HepG2 (cell line): ENCODE measurements at regions not wholly inside any gene's neighbourhood (a gene's known extent, or its start where the extent isn't known, plus 50 kb on each side); places are given as distances from the start of the nearest gene placed in this dataset.

Source experiments
- ATAC-seq: fragments of 200-7000 bp; cut with Tn5 transposase; 3 replicates; pipeline ENCODE4 v1.9.1; 2020; ENCODE audit warnings: mild to moderate bottlenecking, moderate library complexity
- BruUV-seq: library from RNA; stranded (reverse); fragments of 400-500 nt; replicated peaks from 2 replicates; lab custom pipeline; 2021; lab: Mats Ljungman, UMichigan
- CTCF ChIA-PET: fragments of 300-600 bp; formaldehyde crosslinking; extraction: SDS; loops from one replicate; lab custom pipeline; 2021; ENCODE audit warnings: low total read pairs, inconsistent platforms, low intra/inter-chr PET ratio; lab: Yijun Ruan, JAX
- POLR2A ChIA-PET: fragments of 350-600 bp; sonication (Branson Sonifier 250); formaldehyde crosslinking; loops from one replicate; lab custom pipeline; 2020; ENCODE audit warnings: antibody characterized with exemption, inconsistent platforms; lab: Yijun Ruan, JAX
- DNase-seq: peaks from one replicate; pipeline ENCODE4 v3.0.0-alpha.2; 2015; ENCODE audit warnings: low spot score
- FAIRE-seq: peaks from 3 replicates; lab custom pipeline; 2011; peaks lifted over from hg19 to GRCh38; lab: Jason Lieb, UNC
- H2AFZ ChIP-seq: one replicate; pipeline ENCODE4 v1.6.1; 2011; ENCODE audit warnings: low read length, inconsistent platforms
- H3K27ac ChIP-seq: fragments of 300-600 bp; 3 replicates; pipeline ENCODE4 v1.8.0; 2011; ENCODE audit warnings: mixed run types, mild to moderate bottlenecking, mixed read lengths, low read length, inconsistent platforms; ENCODE audit not compliant: insufficient read depth; ENCODE audit errors: extremely low read length
- H3K27me3 ChIP-seq, 2 experiments: fragments of 200-600 bp in 1 of 2; 2 replicates in 1 of 2; 3 replicates in 1 of 2; pipeline versions ENCODE4 v1.6.0 to v1.8.0; 2011; ENCODE audit warnings: low read length in 2 of 2, mild to moderate bottlenecking in 2 of 2, moderate library complexity in 2 of 2, inconsistent platforms in 1 of 2; ENCODE audit not compliant: insufficient read depth in 2 of 2, control insufficient read depth in 1 of 2
- H3K36me3 ChIP-seq, 2 experiments: fragments of 200-600 bp in 1 of 2; replicated peaks in 1 of 2; 2 replicates in 1 of 2; 3 replicates in 1 of 2; pipeline versions ENCODE4 v1.5.1 to v1.8.0; 2011; ENCODE audit warnings: low read length in 2 of 2, inconsistent platforms in 1 of 2; ENCODE audit not compliant: insufficient read depth in 2 of 2, control insufficient read depth in 1 of 2
- H3K4me1 ChIP-seq: 2 replicates; pipeline ENCODE4 v1.5.1; 2012; ENCODE audit warnings: low read length, inconsistent platforms; ENCODE audit not compliant: insufficient read depth
- H3K4me2 ChIP-seq: 2 replicates; pipeline ENCODE4 v1.6.0; 2011; ENCODE audit warnings: low read depth, low read length, inconsistent platforms
- H3K4me3 ChIP-seq, 3 experiments: fragments of 200-600 bp in 1 of 3; sonication (generic), shearing (Covaris generic) in 1 of 3; replicated peaks in 1 of 3; 2 replicates each; pipeline ENCODE4 v1.5.1; 2011 to 2016; ENCODE audit warnings: low read length in 3 of 3, inconsistent platforms in 2 of 3, low read depth in 2 of 3, mild to moderate bottlenecking in 2 of 3, control low read depth in 1 of 3, mixed read lengths in 1 of 3; ENCODE audit not compliant: insufficient read depth in 1 of 3
- H3K79me2 ChIP-seq: one replicate; pipeline ENCODE4 v1.6.1; 2011; ENCODE audit warnings: low read length, inconsistent platforms; ENCODE audit not compliant: insufficient read depth
- H3K9ac ChIP-seq: 2 replicates; pipeline ENCODE4 v1.6.0; 2011; ENCODE audit warnings: mild to moderate bottlenecking, low read depth, low read length, inconsistent platforms; ENCODE audit not compliant: insufficient read depth
- H3K9me3 ChIP-seq: 2 replicates; pipeline ENCODE4 v1.5.1; 2012; ENCODE audit warnings: mild to moderate bottlenecking, low read length
- H4K20me1 ChIP-seq: 2 replicates; pipeline ENCODE4 v1.6.0; 2011; ENCODE audit warnings: inconsistent platforms, mild to moderate bottlenecking, low read length, moderate library complexity; ENCODE audit not compliant: insufficient read depth
- ARHGAP35 ChIP-seq: sonication (generic); formaldehyde crosslinking; IDR thresholded peaks from 2 replicates; pipeline ENCODE4 v1.9.0; 2022; ENCODE audit warnings: mild to moderate bottlenecking, inconsistent platforms, moderate library complexity, missing genetic modification reagents, borderline replicate concordance
- ATF1 ChIP-seq: IDR thresholded peaks from 2 replicates; pipeline ENCODE4 v1.6.1; 2016; ENCODE audit warnings: mild to moderate bottlenecking, control low read depth
- FOSL1 ChIP-seq: sonication (generic); formaldehyde crosslinking; IDR thresholded peaks from 2 replicates; pipeline ENCODE4 v1.9.0; 2021; ENCODE audit warnings: missing genetic modification reagents, borderline replicate concordance
- HNF4G ChIP-seq, 2 experiments: sonication (generic) in 1 of 2; formaldehyde crosslinking in 1 of 2; IDR thresholded peaks; 2 replicates each; pipeline versions ENCODE4 v1.4.0 to v1.6.1; 2011 to 2020; ENCODE audit warnings: borderline replicate concordance in 2 of 2, low read depth in 2 of 2, mild to moderate bottlenecking in 2 of 2, low read length in 1 of 2, missing genetic modification reagents in 1 of 2, moderate library complexity in 1 of 2
- JARID2 ChIP-seq: sonication (generic); formaldehyde crosslinking; IDR thresholded peaks from 2 replicates; pipeline ENCODE4 v1.8.1; 2023; ENCODE audit warnings: missing genetic modification reagents, inconsistent platforms; ENCODE audit not compliant: insufficient replicate concordance
- KDM6A ChIP-seq: IDR thresholded peaks from 2 replicates; pipeline ENCODE4 v1.6.1; 2016; ENCODE audit warnings: low read depth
- MAFK ChIP-seq, 2 experiments: IDR thresholded peaks in 1 of 2; conservative IDR thresholded peaks in 1 of 2; 2 replicates each; pipeline ENCODE4 v1.6.1; 2011; ENCODE audit warnings: improper control_type of control experiment in 2 of 2, low read length in 2 of 2
- RORA ChIP-seq: sonication (generic); formaldehyde crosslinking; IDR thresholded peaks from 2 replicates; pipeline ENCODE4 v1.5.0; 2020; ENCODE audit warnings: mild to moderate bottlenecking, missing genetic modification reagents, moderate library complexity
- TCF7 ChIP-seq: sonication (generic); IDR thresholded peaks from 2 replicates; pipeline ENCODE4 v1.6.1; 2016; ENCODE audit warnings: antibody characterized with exemption, low read depth
- ZFAT ChIP-seq: sonication (generic); formaldehyde crosslinking; conservative IDR thresholded peaks from 2 replicates; pipeline ENCODE4 v1.8.1; 2023; ENCODE audit warnings: missing genetic modification reagents, inconsistent platforms
- ZNF44 ChIP-seq: sonication (generic); formaldehyde crosslinking; IDR thresholded peaks from 2 replicates; pipeline ENCODE4 v1.5.1; 2020; ENCODE audit warnings: mild to moderate bottlenecking, missing genetic modification reagents
- ZNF556 ChIP-seq: sonication (generic); formaldehyde crosslinking; IDR thresholded peaks from 2 replicates; pipeline ENCODE4 v1.4.0; 2020; ENCODE audit warnings: mild to moderate bottlenecking, missing genetic modification reagents, borderline replicate concordance
- ZNF644 ChIP-seq: IDR thresholded peaks from 2 replicates; pipeline ENCODE4 v1.6.1; 2016; ENCODE audit warnings: low read depth
- ZNF788 ChIP-seq: sonication (generic); formaldehyde crosslinking; IDR thresholded peaks from 2 replicates; pipeline ENCODE4 v1.5.0; 2020; ENCODE audit warnings: mild to moderate bottlenecking, missing genetic modification reagents, borderline replicate concordance
- ZNF883 ChIP-seq: sonication (generic); formaldehyde crosslinking; IDR thresholded peaks from 2 replicates; pipeline ENCODE4 v1.5.1; 2020; ENCODE audit warnings: mild to moderate bottlenecking, missing genetic modification reagents; ENCODE audit errors: not compliant biosample characterization
- WGBS: methylation state at CpG from one replicate; pipeline ENCODE4 v1.1.6; 2017; ENCODE audit warnings: low lambda C conversion rate; 5-methylcytosine and 5-hydroxymethylcytosine counted together
- in situ Hi-C: cut with HindIII; loops from 2 replicates; pipeline ENCODE4 v1.10.0; 2017; ENCODE audit warnings: low pct_unique_long_range_greater_than_20kb; ENCODE audit not compliant: extremely low pct_ligation_motif_present
- intact Hi-C: fragments of 100-400 bp; cut with micrococcal nuclease; formaldehyde crosslinking; loops from one replicate; pipeline ENCODE4 v1.10.0; 2022; ENCODE audit not compliant: unreplicated experiment
- TF ChIP-seq, protein P1 (sequence below): sonication (generic); formaldehyde crosslinking; IDR thresholded peaks from 2 replicates; pipeline ENCODE4 v1.9.0; 2022; ENCODE audit warnings: missing genetic modification reagents, mild to moderate bottlenecking, borderline replicate concordance
- TF ChIP-seq, protein P2 (sequence below): sonication (generic); formaldehyde crosslinking; IDR thresholded peaks from 2 replicates; pipeline ENCODE4 v1.9.0; 2021; ENCODE audit warnings: missing genetic modification reagents, borderline replicate concordance
- TF ChIP-seq, protein P3 (sequence below): sonication (generic); formaldehyde crosslinking; IDR thresholded peaks from 2 replicates; pipeline ENCODE4 v1.4.0; 2020; ENCODE audit warnings: mild to moderate bottlenecking, missing genetic modification reagents, borderline replicate concordance

DNA sequence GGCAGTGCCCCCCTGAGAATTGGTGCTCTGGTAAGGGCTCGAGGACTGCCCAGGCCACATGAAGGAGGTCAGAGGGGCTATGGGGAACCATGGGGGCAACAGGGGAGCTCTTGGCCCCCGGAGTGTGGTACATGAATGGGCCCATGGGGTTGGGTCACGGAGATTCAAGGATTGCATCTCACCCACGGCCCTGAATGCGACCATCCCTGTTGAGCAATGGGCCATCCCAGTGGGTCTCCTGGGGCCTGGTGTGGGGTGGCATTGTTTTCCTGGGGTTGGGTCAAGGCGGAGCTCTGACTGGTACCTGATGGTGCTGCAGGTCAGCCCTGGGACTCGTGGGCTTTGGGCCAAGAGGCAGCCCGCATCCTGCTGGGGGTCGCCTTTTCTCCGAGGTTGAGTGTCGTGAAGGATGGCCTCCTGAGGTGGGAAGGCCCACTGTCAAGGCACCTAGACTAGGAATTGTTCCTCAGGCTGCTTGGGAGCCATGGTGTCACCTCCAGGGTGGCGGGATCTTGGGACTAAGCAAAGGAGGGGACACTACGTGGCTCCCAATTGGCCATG lies 198.3 kb downstream of the UBE3A start:
- no TSS peak for BruUV-seq

More for the DNA sequence above, 198.3 kb downstream of the UBE3A start:
- 15% methylated on average over 2 of the region's 13 CpGs for WGBS
- Histone ChIP-seq H3K9ac (no peak overlapping the region), H3K4me1 (no peaks in the 10 kb centered on the region), H3K4me3 (no peak overlapping the region), H3K36me3 (no peaks in the 10 kb centered on the region), H3K9me3 (peaks cover 97% of the 10 kb centered on the region), H3K27ac (no peak overlapping the region), H2AFZ (no peak overlapping the region), H3K27me3 (no peaks in the 10 kb centered on the region), H3K4me2 (no peak overlapping the region), H4K20me1 (no peaks in the 10 kb centered on the region), H3K79me2 (no peaks in the 10 kb centered on the region)
- DNase-seq, result no peak
- ATAC-seq, result no peak
- POLR2A ChIA-PET, result no interaction called here
- in situ Hi-C loops, result no loop called here
- TF ChIP-seq, protein P1, sequence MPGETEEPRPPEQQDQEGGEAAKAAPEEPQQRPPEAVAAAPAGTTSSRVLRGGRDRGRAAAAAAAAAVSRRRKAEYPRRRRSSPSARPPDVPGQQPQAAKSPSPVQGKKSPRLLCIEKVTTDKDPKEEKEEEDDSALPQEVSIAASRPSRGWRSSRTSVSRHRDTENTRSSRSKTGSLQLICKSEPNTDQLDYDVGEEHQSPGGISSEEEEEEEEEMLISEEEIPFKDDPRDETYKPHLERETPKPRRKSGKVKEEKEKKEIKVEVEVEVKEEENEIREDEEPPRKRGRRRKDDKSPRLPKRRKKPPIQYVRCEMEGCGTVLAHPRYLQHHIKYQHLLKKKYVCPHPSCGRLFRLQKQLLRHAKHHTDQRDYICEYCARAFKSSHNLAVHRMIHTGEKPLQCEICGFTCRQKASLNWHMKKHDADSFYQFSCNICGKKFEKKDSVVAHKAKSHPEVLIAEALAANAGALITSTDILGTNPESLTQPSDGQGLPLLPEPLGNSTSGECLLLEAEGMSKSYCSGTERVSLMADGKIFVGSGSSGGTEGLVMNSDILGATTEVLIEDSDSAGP (CRISPR knock-in tag), result no peak
- TF ChIP-seq ZNF788 (CRISPR knock-in tag), result no peak
- TF ChIP-seq ZNF644 (CRISPR knock-in tag), result no peak
- no peak for TF ChIP-seq ARHGAP35 (CRISPR knock-in tag)
- TF ChIP-seq, protein P2, sequence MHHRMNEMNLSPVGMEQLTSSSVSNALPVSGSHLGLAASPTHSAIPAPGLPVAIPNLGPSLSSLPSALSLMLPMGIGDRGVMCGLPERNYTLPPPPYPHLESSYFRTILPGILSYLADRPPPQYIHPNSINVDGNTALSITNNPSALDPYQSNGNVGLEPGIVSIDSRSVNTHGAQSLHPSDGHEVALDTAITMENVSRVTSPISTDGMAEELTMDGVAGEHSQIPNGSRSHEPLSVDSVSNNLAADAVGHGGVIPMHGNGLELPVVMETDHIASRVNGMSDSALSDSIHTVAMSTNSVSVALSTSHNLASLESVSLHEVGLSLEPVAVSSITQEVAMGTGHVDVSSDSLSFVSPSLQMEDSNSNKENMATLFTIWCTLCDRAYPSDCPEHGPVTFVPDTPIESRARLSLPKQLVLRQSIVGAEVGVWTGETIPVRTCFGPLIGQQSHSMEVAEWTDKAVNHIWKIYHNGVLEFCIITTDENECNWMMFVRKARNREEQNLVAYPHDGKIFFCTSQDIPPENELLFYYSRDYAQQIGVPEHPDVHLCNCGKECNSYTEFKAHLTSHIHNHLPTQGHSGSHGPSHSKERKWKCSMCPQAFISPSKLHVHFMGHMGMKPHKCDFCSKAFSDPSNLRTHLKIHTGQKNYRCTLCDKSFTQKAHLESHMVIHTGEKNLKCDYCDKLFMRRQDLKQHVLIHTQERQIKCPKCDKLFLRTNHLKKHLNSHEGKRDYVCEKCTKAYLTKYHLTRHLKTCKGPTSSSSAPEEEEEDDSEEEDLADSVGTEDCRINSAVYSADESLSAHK, result no peak
- no peak for TF ChIP-seq RORA (CRISPR knock-in tag)
- TF ChIP-seq, protein P3, sequence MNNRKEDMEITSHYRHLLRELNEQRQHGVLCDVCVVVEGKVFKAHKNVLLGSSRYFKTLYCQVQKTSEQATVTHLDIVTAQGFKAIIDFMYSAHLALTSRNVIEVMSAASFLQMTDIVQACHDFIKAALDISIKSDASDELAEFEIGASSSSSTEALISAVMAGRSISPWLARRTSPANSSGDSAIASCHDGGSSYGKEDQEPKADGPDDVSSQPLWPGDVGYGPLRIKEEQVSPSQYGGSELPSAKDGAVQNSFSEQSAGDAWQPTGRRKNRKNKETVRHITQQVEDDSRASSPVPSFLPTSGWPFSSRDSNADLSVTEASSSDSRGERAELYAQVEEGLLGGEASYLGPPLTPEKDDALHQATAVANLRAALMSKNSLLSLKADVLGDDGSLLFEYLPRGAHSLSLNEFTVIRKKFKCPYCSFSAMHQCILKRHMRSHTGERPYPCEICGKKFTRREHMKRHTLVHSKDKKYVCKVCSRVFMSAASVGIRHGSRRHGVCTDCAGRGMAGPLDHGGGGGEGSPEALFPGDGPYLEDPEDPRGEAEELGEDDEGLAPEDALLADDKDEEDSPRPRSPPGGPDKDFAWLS (CRISPR knock-in tag), result no peak
- no peak for TF ChIP-seq ATF1 (CRISPR knock-in tag)
- no peak for TF ChIP-seq MAFK (conservative IDR thresholded peaks at IDR 0.05 in 1 of 2, IDR thresholded peaks at IDR 0.05 in 1 of 2; ENCODE audit: low read length in 2 of 2)
- no peak for TF ChIP-seq ZNF883 (CRISPR knock-in tag)
- no peak for TF ChIP-seq FOSL1 (CRISPR knock-in tag)
- no peak for TF ChIP-seq TCF7
- TF ChIP-seq KDM6A (CRISPR knock-in tag), result no peak
- TF ChIP-seq ZFAT (CRISPR knock-in tag), result no peak
- no peak for TF ChIP-seq ZNF44
- TF ChIP-seq ZNF556 (CRISPR knock-in tag), result no peak
- no peak for TF ChIP-seq HNF4G (IDR thresholded peaks at IDR 0.05; ENCODE audit: borderline replicate concordance, low read depth, low read length)
- TF ChIP-seq HNF4G (CRISPR knock-in tag; IDR thresholded peaks at IDR 0.05; ENCODE audit: borderline replicate concordance, low read depth), result no peak
- no peak for TF ChIP-seq JARID2 (CRISPR knock-in tag)
- FAIRE-seq, result no peak
- CTCF ChIA-PET, result no interaction called here
- intact Hi-C loops, result no loop called here
